Progenitor cell of endocrine pancreas (in vitro differentiated cells): ENCODE measurements at regions not wholly inside any gene's neighbourhood (a gene's known extent, or its start where the extent isn't known, plus 50 kb on each side); places are given as distances from the start of the nearest gene placed in this dataset.
"Not testable (repeated sequence)": the region's sequence is repeated elsewhere in the genome, so short reads cannot be mapped to it uniquely, and the experiment has no call there.

Experiments used
- DNase-seq: peaks from one replicate; pipeline ENCODE4 v3.0.0; 2021; ENCODE audit warnings: low spot score; ENCODE audit not compliant: unreplicated experiment
- H3K27ac Mint-ChIP-seq: 2 replicates; pipeline ENCODE4 v1.8.0; 2021; ENCODE audit warnings: mild to moderate bottlenecking, moderate library complexity, mixed read lengths
- H3K27me3 Mint-ChIP-seq: 2 replicates; pipeline ENCODE4 v1.8.0; 2021; ENCODE audit warnings: mixed read lengths
- H3K36me3 Mint-ChIP-seq: 2 replicates; pipeline ENCODE4 v1.8.0; 2022; ENCODE audit warnings: mixed read lengths; ENCODE audit not compliant: insufficient read depth
- H3K4me1 Mint-ChIP-seq: 2 replicates; pipeline ENCODE4 v1.8.0; 2021; ENCODE audit warnings: low read depth, mixed read lengths
- H3K4me3 Mint-ChIP-seq: 2 replicates; pipeline ENCODE4 v1.8.0; 2021; ENCODE audit warnings: low read depth, mild to moderate bottlenecking, moderate library complexity, mixed read lengths
- H3K9me3 Mint-ChIP-seq: 2 replicates; pipeline ENCODE4 v1.8.0; 2021; ENCODE audit warnings: low read depth, mixed read lengths
- CTCF ChIP-seq: fragments of 200-600 bp; sonication (generic); IDR thresholded peaks from one replicate; pipeline ENCODE4 v1.5.0; 2021; ENCODE audit warnings: antibody characterized with exemption, mild to moderate bottlenecking; ENCODE audit not compliant: unreplicated experiment

- TF ChIP-seq CTCF = no peak
- Mint-ChIP-seq H3K27ac (no peak overlapping the region), H3K4me1 (peaks cover 4% of the 10 kb centered on the region), H3K9me3 (no peaks in the 10 kb centered on the region), H3K36me3 (no peaks in the 10 kb centered on the region), H3K4me3 (no peak overlapping the region), H3K27me3 (no peaks in the 10 kb centered on the region)
- no peak for DNase-seq
These were observed 992.3 kb upstream of the FANCL start for GRCh38 chr2:59233448-59233847.

- Mint-ChIP-seq H3K4me3 (no peak overlapping the region), H3K4me1 (peaks cover 2% of the 10 kb centered on the region), H3K27ac (no peak overlapping the region), H3K27me3 (no peaks in the 10 kb centered on the region), H3K9me3 (no peaks in the 10 kb centered on the region), H3K36me3 (no peaks in the 10 kb centered on the region)
- DNase-seq = no peak
- no peak for TF ChIP-seq CTCF
These were observed 991.5 kb upstream of the FANCL start for GRCh38 chr2:59232394-59233165.

GRCh38 chr2:59226362-59226761, 985.2 kb upstream of the FANCL start:
- not testable (repeated sequence) for H3K27ac Mint-ChIP-seq, H3K9me3 Mint-ChIP-seq, H3K27me3 Mint-ChIP-seq, H3K36me3 Mint-ChIP-seq, H3K4me3 Mint-ChIP-seq, H3K4me1 Mint-ChIP-seq, DNase-seq

GRCh38 chr2:59223742-59224141, 982.6 kb upstream of the FANCL start:
- Mint-ChIP-seq H3K4me1 (no peaks in the 10 kb centered on the region), H3K27ac (no peak overlapping the region), H3K36me3 (no peaks in the 10 kb centered on the region), H3K27me3 (no peaks in the 10 kb centered on the region), H3K4me3 (no peak overlapping the region), H3K9me3 (peaks cover 2% of the 10 kb centered on the region)
- DNase-seq = no peak
- TF ChIP-seq CTCF = no peak

- no peak for DNase-seq
- no peak for TF ChIP-seq CTCF
- Mint-ChIP-seq H3K9me3 (peaks cover 2% of the 10 kb centered on the region), H3K4me3 (no peak overlapping the region), H3K4me1 (no peaks in the 10 kb centered on the region), H3K27me3 (no peaks in the 10 kb centered on the region), H3K36me3 (no peaks in the 10 kb centered on the region), H3K27ac (no peak overlapping the region)
These were observed 976.2 kb upstream of the FANCL start for GRCh38 chr2:59217360-59217759.

- Mint-ChIP-seq H3K4me3 (no peak overlapping the region), H3K27me3 (no peaks in the 10 kb centered on the region), H3K36me3 (no peaks in the 10 kb centered on the region), H3K27ac (no peak overlapping the region), H3K4me1 (peaks cover 7% of the 10 kb centered on the region), H3K9me3 (peaks cover 2% of the 10 kb centered on the region)
- no peak for DNase-seq
- no peak for TF ChIP-seq CTCF
These were observed 965.2 kb upstream of the FANCL start for GRCh38 chr2:59206361-59206760.
